Neural cell (in vitro differentiated cells): ENCODE measurements at regions not wholly inside any gene's neighbourhood (a gene's known extent, or its start where the extent isn't known, plus 50 kb on each side); places are given as distances from the start of the nearest gene placed in this dataset.

Source experiments
- EP300 ChIP-seq: fragments of 450-650 bp; conservative IDR thresholded peaks from 2 replicates; pipeline ENCODE4 v1.6.1; 2014; ENCODE audit warnings: antibody characterized with exemption, mild to moderate bottlenecking, moderate library complexity; ENCODE audit not compliant: poor library complexity, severe bottlenecking
- EZH2 ChIP-seq: fragments of 200-600, 300-800 bp; shearing (Covaris generic), sonication (generic); IDR thresholded peaks from 2 replicates; pipeline ENCODE4 v1.6.1; 2014; ENCODE audit warnings: antibody characterized with exemption, low read length, borderline replicate concordance, mild to moderate bottlenecking; ENCODE audit not compliant: insufficient read depth, poor library complexity, severe bottlenecking
- MXI1 ChIP-seq: fragments of 450-650 bp; conservative IDR thresholded peaks from 2 replicates; pipeline ENCODE4 v1.6.1; 2014; ENCODE audit warnings: antibody characterized with exemption, mild to moderate bottlenecking; ENCODE audit not compliant: poor library complexity, severe bottlenecking
- POLR2AphosphoS5 ChIP-seq: IDR thresholded peaks from 2 replicates; pipeline ENCODE4 v1.6.1; 2012
- RAD21 ChIP-seq: fragments of 450-650 bp; conservative IDR thresholded peaks from 2 replicates; pipeline ENCODE4 v1.6.1; 2014; ENCODE audit warnings: antibody characterized with exemption, mild to moderate bottlenecking, moderate library complexity
- SMC3 ChIP-seq: fragments of 450-650 bp; conservative IDR thresholded peaks from 2 replicates; pipeline ENCODE4 v1.6.1; 2014; ENCODE audit warnings: antibody characterized with exemption, mild to moderate bottlenecking, moderate library complexity; ENCODE audit not compliant: poor library complexity
- TAF1 ChIP-seq: IDR thresholded peaks from 2 replicates; pipeline ENCODE4 v1.6.1; 2012; ENCODE audit warnings: low read depth
- TF ChIP-seq, protein P1 (sequence below): IDR thresholded peaks from 2 replicates; pipeline ENCODE4 v1.6.1; 2012; ENCODE audit warnings: borderline replicate concordance
- TF ChIP-seq, protein P2 (sequence below): fragments of 450-650 bp; IDR thresholded peaks from 2 replicates; pipeline ENCODE4 v1.5.1; 2014; ENCODE audit warnings: antibody characterized with exemption, mild to moderate bottlenecking, moderate library complexity; ENCODE audit not compliant: poor library complexity, severe bottlenecking

DNA sequence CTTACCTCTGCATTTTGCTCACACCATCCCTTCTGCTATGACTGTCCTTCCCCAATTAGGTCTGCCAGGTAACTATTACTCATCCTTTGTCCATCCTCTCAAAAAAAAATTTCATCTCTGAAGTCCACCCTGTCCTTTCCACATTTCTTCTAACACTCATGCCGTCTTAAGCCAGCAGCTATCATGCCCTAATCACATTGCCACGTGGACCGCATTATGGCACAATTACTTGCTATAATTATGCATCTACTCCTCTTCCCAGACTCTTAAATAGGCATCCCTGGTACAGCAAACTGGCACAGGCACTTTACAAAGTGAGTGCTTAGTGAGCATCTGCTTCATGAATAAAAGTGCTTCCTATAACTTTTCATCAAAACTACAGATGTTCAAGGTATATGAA, 295.4 kb upstream of the ESRRG start:
- TF ChIP-seq, protein P1, sequence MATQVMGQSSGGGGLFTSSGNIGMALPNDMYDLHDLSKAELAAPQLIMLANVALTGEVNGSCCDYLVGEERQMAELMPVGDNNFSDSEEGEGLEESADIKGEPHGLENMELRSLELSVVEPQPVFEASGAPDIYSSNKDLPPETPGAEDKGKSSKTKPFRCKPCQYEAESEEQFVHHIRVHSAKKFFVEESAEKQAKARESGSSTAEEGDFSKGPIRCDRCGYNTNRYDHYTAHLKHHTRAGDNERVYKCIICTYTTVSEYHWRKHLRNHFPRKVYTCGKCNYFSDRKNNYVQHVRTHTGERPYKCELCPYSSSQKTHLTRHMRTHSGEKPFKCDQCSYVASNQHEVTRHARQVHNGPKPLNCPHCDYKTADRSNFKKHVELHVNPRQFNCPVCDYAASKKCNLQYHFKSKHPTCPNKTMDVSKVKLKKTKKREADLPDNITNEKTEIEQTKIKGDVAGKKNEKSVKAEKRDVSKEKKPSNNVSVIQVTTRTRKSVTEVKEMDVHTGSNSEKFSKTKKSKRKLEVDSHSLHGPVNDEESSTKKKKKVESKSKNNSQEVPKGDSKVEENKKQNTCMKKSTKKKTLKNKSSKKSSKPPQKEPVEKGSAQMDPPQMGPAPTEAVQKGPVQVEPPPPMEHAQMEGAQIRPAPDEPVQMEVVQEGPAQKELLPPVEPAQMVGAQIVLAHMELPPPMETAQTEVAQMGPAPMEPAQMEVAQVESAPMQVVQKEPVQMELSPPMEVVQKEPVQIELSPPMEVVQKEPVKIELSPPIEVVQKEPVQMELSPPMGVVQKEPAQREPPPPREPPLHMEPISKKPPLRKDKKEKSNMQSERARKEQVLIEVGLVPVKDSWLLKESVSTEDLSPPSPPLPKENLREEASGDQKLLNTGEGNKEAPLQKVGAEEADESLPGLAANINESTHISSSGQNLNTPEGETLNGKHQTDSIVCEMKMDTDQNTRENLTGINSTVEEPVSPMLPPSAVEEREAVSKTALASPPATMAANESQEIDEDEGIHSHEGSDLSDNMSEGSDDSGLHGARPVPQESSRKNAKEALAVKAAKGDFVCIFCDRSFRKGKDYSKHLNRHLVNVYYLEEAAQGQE: no peak
- TF ChIP-seq POLR2AphosphoS5 (no peak), EP300 (no peak), SMC3 (no peak), RAD21 (no peak), TAF1 (no peak), MXI1 (no peak), EZH2 (no peak)
- TF ChIP-seq, protein P2, sequence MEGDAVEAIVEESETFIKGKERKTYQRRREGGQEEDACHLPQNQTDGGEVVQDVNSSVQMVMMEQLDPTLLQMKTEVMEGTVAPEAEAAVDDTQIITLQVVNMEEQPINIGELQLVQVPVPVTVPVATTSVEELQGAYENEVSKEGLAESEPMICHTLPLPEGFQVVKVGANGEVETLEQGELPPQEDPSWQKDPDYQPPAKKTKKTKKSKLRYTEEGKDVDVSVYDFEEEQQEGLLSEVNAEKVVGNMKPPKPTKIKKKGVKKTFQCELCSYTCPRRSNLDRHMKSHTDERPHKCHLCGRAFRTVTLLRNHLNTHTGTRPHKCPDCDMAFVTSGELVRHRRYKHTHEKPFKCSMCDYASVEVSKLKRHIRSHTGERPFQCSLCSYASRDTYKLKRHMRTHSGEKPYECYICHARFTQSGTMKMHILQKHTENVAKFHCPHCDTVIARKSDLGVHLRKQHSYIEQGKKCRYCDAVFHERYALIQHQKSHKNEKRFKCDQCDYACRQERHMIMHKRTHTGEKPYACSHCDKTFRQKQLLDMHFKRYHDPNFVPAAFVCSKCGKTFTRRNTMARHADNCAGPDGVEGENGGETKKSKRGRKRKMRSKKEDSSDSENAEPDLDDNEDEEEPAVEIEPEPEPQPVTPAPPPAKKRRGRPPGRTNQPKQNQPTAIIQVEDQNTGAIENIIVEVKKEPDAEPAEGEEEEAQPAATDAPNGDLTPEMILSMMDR: no peak
